HG02642 (cell line): ENCODE measurements at regions not wholly inside any gene's neighbourhood (a gene's known extent, or its start where the extent isn't known, plus 50 kb on each side); places are given as distances from the start of the nearest gene placed in this dataset.

Experiments
- ATAC-seq: cut with Tn5 transposase; IDR thresholded peaks from one replicate; pipeline ENCODE4 v1.9.1; 2021; ENCODE audit warnings: mild to moderate bottlenecking; ENCODE audit not compliant: unreplicated experiment, poor library complexity

- no peak for ATAC-seq
Observed at GRCh38 chr2:19141234-19142004, 217.0 kb downstream of the OSR1 start.

DNA sequence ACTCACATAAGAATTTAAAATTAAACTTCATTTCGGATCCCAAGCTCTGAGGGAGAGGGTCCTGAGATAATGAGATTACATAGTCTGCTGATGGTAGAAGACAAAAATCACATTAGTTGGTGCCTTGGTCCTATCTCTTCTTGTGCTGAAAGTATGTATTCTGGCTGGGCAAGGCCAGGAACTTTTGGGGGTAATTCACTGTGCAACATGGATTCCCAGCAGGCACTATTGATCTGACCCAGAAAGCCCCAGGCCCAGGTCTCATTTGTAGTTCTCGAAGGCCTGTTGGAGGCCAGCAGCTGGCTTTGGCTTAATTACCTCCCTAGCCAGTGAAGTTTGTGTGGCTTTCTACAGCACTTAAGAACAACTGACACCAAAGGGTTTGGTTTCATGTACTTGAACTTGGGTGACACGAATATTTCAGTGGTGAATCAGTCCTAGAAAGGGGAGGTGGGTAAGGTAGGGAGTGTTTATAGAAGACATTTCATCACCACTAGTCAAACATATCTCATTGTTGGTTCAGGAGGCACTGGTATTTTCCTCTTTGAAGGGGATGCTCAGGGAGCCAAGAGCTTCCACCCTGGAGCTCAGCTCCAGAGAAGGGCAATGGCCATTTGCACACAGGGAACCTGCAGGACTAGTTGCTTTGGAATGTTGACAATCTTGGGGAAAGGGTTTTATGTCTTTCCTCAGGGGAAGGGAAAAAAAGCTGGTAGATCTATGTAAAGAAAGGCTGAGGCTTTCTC is 217.8 kb downstream of the OSR1 start:
- no peak for ATAC-seq

DNA sequence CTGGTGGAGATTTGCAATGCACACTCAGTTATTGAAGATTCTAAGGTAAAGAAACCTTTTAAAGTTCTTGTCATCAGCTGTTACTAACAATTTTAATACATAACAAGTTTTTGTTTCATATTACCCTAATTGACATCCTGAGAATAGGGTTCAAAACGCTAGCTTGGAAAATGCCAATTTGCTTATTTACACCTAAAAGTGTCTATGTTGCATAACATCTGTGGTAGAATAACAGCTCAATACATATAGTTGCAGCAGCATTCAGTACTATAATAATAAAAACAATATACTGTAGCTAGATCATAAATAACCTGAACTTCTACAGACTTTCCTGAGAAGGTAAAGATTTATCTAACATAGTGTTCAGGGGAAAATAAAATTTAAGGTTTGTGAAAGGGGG is 219.0 kb downstream of the OSR1 start:
- ATAC-seq: no peak

DNA sequence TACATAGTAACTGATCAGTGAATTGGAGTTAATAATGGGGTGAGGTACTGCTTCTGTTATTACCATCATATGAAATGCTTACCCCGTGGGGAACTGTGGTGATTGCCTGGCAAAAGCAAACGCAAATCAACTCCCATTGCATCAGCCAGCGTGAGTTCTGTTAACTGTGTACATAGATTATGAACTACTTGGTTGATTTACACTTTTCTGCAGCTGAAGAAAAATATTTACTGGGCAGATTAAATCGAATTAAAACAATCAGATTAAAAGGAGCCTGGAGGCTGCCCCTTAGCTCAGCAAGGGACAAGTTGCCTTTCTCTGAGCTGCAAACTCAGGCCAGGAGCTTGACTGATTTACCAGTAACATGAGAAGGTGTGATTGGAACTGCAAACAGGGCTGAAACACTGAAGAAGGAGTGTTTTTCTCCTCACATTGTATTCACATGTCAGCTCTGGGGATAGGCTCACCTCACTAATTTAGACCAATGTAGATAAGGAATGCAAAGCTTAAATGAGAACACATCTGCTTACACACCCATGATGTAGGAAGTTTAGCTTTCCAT is 220.1 kb downstream of the OSR1 start:
- no peak for ATAC-seq

DNA sequence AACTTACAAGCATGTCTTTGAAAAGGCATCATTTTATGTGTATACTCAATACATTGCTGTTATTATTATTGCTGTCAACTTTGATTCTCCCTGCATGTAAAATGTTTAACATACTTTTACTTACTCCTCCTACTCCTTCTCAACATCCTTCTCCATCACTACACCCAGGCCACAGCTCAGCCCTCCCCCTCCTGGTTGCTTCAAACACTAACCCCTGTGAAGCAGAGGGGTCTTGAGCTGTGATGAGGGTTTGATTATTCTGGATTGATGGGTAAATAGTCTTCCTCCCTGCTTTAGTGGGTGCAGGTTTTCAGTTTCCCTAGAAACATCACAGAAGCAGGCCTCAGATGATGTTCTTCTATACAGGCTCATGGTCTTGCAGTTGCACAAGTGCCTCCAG is 221.0 kb downstream of the OSR1 start:
- no peak for ATAC-seq

DNA sequence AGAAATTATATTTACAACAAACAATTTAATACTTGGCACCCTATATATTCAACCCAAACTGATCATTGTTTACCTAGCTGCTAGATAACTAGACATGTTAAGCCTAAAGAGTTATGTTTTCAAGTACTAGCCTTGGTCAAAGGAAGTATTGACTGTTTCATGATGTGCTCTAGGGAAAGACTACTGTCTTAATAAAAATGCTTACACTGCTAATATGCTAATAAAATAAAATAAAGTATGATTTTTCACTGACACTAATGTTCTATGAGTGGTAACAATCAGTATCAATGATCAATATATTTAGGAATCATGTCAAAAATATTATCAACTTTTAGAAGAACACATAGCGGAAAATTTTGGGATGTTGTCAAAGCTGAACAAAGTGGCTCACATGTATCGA is 225.5 kb downstream of the OSR1 start:
- no peak for ATAC-seq

GRCh38 chr2:19131871-19132270 is 226.6 kb downstream of the OSR1 start:
- ATAC-seq: no peak

DNA sequence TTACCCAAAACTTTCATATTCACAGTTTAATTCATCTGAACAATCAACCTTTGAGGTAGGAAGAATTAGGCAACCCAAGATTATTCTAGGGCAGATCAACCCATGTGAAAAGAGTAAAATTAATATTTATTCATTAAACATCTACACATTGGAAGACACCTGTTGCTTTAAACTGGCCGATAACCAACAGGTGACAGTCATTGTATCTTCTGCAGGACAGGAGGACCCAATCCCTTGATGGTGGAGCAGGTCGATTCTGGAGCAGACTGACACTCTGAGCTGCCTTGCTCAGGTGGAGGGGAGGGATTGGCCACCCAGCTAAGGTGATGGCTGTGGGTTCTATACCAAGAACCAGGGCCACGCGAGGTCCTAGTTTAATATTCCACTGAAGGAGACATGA is 230.3 kb downstream of the OSR1 start:
- ATAC-seq: no peak

DNA sequence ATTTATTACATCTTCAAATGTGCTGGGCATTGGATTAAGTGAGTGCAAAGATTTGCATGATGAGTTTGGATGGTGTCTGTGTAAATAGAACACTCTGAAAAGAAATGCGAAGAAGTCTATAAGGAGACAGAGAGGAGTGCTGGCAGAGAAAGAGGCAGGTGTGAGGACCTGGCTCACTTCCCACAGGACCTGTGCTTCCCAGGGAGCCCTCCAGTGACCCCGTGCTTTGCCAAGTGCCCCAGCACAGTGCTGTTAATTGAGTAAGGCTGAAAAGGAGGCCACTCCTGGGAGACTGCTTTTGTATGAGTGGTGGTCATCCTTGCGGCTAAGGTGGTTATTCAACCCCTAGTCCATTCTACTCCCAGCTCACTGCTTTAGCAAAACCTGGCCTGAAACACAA is 230.8 kb downstream of the OSR1 start:
- ATAC-seq: no peak

DNA sequence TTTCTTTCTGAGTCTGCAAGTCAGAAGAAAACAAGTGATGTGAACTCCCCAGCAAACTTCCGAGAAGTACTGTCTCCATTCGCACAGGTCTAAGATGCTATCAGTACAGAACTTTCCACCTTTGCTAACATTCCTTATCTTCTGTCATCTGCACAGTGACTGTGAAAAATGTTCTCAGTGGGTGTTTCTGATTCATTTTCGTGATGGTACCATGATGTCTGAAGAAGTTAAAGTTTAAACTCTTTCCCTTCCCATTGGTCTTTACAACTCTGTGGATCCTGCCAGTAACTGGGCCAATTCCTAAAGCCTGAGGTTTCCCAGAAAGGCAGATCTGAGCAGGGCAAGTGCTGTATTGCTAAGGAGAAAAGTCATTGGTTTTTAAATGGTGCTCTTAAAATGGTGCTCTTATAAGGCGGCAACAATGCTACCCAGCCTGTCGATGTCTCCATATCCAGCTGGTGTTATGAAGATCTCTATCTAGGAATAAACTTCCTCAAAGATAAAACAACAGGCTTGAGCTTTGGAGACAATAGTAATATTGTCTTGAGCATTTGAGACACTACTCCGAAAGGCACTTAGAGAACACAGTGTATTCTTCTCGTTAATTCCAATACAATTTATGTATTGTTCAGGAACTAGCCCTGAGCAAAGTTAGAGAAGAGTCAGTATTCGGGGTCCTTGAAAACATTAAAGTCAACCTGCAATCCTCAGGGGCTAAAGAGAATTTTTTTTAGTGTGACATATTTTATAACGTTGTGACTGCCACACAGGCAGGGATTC is 232.3 kb downstream of the OSR1 start:
- no peak for ATAC-seq

- ATAC-seq: no peak
Observed at GRCh38 chr2:19124135-19124534, 234.3 kb downstream of the OSR1 start.

DNA sequence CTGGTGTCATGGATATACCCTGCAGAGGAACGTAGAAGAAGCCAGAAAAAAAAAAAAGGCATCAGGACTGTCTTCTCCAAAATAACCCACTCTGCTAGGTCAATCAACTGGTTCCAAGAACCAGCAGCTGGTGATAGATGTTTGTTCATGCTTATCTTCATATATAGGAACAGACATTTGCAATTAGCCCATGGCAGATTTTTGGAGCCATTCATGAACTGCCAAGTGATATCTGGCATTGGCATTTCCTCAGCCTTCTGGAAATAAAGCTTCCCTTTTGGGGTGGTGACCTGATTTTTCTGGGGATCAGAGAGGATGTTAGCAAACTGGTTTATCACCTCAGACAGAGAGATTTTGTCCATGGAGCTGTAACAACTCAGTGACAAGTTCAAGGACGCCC is 234.9 kb downstream of the OSR1 start:
- ATAC-seq: no peak

- no peak for ATAC-seq
Observed at GRCh38 chr2:19122220-19122619, 236.2 kb downstream of the OSR1 start.

DNA sequence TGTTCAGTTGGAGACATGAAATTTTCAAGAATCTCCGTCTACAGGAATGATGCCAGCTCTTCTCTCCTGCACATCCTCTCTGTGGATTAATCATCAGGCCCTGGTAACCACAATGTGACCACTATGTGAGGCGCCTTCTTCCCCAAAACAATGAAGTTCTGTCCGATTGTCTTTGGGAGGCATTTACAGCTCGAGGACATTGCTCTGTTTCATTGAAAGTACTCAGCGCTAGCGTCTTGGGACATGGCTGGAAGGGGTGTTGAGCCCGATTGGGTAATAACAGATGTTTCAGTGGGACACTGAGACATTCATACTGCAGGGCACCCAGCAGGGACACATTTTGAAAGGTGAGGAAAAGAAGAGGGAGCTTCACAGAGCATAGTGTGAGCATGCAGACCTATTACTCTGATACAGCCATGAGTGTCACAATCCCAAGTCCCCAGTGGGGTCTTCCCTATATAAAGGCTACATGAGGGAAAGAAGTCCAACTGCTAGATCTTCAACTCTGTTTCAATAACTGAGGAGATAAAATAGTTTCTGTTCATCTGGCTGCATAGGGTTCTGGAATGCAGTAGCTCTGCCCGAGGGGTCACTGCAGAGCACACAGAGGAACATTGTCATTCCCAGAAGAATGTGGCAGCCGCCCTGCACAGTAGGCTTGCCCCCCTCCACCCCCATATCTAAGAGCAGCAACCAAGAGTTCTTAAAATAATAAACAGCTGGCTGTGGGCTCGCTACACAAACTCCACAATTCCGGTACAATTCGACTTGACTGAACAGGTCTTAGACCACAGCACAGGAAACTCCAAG is 237.3 kb downstream of the OSR1 start:
- ATAC-seq: no peak

GRCh38 chr2:19120181-19120580 is 238.2 kb downstream of the OSR1 start:
- ATAC-seq: no peak

DNA sequence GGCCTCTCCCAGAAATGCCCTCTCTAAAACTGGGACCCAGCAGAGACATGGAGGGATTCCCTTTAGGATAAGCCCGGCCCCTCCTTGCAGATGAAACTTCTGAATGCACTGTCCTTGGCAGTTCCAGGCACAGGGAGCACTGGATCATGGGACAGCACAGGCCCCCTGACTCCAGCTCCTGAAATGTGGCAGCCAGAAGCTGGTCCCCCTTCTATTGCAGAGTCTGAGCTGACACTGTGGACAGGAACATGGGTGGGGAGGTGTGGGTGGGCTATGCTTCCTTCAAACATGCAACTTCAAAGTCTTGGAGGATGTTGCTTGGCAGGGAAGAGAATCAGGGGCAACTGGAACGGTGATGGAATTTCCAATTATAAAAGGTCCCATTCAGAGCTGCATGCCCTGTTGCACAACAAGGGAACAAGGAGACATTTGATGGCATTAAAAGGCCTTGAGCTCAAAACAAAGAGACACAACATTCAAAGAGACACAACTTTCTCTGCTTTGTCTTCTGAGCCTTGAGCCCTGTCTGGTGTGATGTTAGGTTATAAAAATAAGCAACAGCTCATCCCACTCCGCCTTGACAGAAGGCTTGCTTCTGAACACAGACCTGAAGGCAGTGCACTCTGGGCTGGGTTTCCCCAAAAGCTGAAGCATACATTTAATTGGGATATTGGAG is 239.0 kb downstream of the OSR1 start:
- no peak for ATAC-seq

DNA sequence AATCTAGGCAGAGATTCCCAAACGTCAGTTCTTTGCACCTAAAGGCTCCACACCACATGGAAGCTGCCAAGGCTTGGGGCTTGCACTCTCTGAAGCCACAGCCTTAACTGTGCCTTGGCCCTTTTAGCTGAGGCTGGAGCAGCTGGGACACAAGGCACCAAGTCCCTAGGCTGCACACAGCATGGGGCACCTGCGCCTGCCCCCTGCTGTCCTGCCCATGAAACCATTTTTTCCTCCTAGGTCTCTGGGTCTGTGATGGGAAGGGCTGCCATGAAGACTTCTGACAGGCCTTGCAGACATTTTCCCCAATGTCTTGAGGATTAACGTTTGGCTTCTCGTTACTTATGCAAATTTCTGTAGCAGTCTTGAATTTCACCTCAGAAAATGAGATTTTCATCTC is 241.5 kb downstream of the OSR1 start:
- no peak for ATAC-seq

DNA sequence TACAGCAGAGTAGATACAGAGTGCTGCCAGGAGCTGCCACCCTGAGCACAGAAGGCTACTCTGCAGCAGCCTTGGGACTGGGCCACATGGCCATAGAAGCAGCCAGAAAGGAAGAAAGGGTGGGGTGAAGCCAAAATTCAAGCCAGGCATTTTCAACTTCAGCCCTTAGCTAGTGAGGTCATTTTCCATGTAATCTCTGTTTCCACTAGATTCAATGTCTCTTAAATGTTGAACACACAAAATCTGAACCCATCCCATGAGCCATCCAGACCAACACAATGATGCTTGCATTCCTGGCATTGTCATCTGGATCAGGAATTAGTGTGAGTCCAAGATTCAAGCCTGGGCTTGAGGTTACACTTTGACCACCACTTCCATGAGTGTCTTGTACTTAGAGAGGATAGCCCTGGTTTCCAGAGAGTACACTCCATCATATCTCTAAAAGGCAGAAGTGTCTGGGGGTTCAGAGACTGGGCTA is 243.6 kb downstream of the OSR1 start:
- no peak for ATAC-seq

DNA sequence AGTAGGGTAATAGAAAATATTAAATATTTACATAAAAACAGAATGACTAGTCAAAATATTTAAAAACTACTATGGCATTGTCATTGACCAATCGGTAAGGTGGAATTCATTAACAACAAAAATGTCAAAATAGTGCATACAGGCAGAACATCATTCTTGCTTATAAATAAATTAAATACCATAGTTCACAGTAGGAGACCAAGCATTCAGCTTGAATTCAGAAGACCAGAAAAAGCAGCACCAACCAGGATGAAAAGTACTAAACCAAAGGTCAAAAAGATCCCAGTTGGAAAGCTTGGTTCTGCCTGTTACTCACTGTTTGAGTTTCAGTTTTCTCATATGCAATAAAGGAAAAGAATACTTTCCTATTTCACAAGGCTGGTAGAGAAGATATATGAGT is 244.3 kb downstream of the OSR1 start:
- no peak for ATAC-seq
